Kidney (tissue), 13 donors: ENCODE measurements at regions not wholly inside any gene's neighbourhood (a gene's known extent, or its start where the extent isn't known, plus 50 kb on each side); places are given as distances from the start of the nearest gene placed in this dataset.
"Not testable (repeated sequence)": the region's sequence is repeated elsewhere in the genome, so short reads cannot be mapped to it uniquely, and the experiment has no call there.

ENCODE experiments used
- DNase-seq, 5 donors: peaks; one replicate each; pipeline ENCODE4 v3.0.0-alpha.2; 2013 to 2020
- FAIRE-seq: peaks from 2 replicates; lab custom pipeline; 2012; peaks lifted over from hg19 to GRCh38; lab: Jason Lieb, UNC
- H3K27ac ChIP-seq, 2 donors: one replicate each; pipeline ENCODE4 v1.7.0; 2013; ENCODE audit warnings: low read depth in 2 of 2, low read length in 2 of 2, inconsistent platforms in 1 of 2
- H3K27me3 ChIP-seq: one replicate; pipeline ENCODE4 v1.7.1; 2013; ENCODE audit warnings: low read length, inconsistent platforms; ENCODE audit not compliant: control insufficient read depth, insufficient read depth
- H3K36me3 ChIP-seq, 3 donors: one replicate each; pipeline versions ENCODE4 v1.7.0 to v1.7.1; 2013; ENCODE audit warnings: low read length in 3 of 3, control low read depth in 1 of 3, inconsistent platforms in 1 of 3; ENCODE audit not compliant: insufficient read depth in 3 of 3, control insufficient read depth in 2 of 3
- H3K4me1 ChIP-seq, 3 donors: one replicate each; pipeline versions ENCODE4 v1.7.0 to v1.7.1; 2013; ENCODE audit warnings: low read length in 3 of 3, inconsistent platforms in 1 of 3, low read depth in 1 of 3; ENCODE audit not compliant: control insufficient read depth in 2 of 3, insufficient read depth in 2 of 3
- H3K4me3 ChIP-seq, 3 donors: one replicate each; pipeline versions ENCODE4 v1.7.0 to v1.8.1; 2013; ENCODE audit warnings: low read length in 3 of 3, control low read depth in 1 of 3, inconsistent platforms in 1 of 3
- H3K9ac ChIP-seq, 3 donors: one replicate each; pipeline versions ENCODE4 v1.7.0 to v1.7.1; 2013; ENCODE audit warnings: low read length in 3 of 3, control low read depth in 1 of 3, inconsistent platforms in 1 of 3
- H3K9me3 ChIP-seq, 3 donors: one replicate each; pipeline versions ENCODE4 v1.7.0 to v1.7.1; 2013; ENCODE audit warnings: low read length in 3 of 3, control low read depth in 1 of 3, inconsistent platforms in 1 of 3; ENCODE audit not compliant: control insufficient read depth in 2 of 3, insufficient read depth in 1 of 3
- CTCF ChIP-seq: IDR thresholded peaks from 3 replicates; pipeline ENCODE4 v1.5.1; 2012; ENCODE audit warnings: mild to moderate bottlenecking, moderate library complexity, borderline replicate concordance; ENCODE audit not compliant: insufficient read depth; ENCODE audit errors: extremely low read depth
- intact Hi-C: fragments of 100-400 bp; cut with DNase I; formaldehyde crosslinking; loops from one replicate; pipeline ENCODE4 v1.11.1; 2022
- donor health status: control.
- donor health status: control.
- donor health status: control.
- donor health status: control.
- donor health status: control.
- donor health status: DM: yes; HTN: yes; CAD: no.
- donor health status: Normal renal cell carcinoma (clear cell type).

GRCh38 chr21:25485914-25486313 is 121.4 kb downstream of the MRPL39 start:
- Histone ChIP-seq H3K9ac (no peak overlapping the region), H3K27ac (no peak overlapping the region), H3K4me1 (no peaks in the 10 kb centered on the region), H3K4me3 (no peak overlapping the region), H3K36me3 (no peaks in the 10 kb centered on the region), H3K27me3 (no peaks in the 10 kb centered on the region), H3K9me3 (peaks cover 0 to 4% (median 3%) of the 10 kb centered on the region in 3 donors)
- no peak for TF ChIP-seq CTCF
- DNase-seq (no peak), FAIRE-seq (no peak)
- intact Hi-C loops = no loop called here

GRCh38 chr21:25467896-25468295 is 139.4 kb downstream of the MRPL39 start:
- H3K4me3 ChIP-seq = no peak overlapping the region
- no peaks in the 10 kb centered on the region for H3K27me3 ChIP-seq
- FAIRE-seq = no peak
- H3K36me3 ChIP-seq = no peaks in the 10 kb centered on the region
- no peak overlapping the region for H3K9ac ChIP-seq
- intact Hi-C loops = no loop called here
- no peaks in the 10 kb centered on the region for H3K9me3 ChIP-seq
- H3K4me1 ChIP-seq = no peaks in the 10 kb centered on the region
- TF ChIP-seq CTCF = no peak
- no peak for DNase-seq
- no peak overlapping the region for H3K27ac ChIP-seq

- H3K9ac ChIP-seq, H3K4me3 ChIP-seq, H3K4me1 ChIP-seq, FAIRE-seq, H3K27ac ChIP-seq, H3K9me3 ChIP-seq, H3K36me3 ChIP-seq, H3K27me3 ChIP-seq, DNase-seq, intact Hi-C loops: not testable (repeated sequence)
These were observed 140.2 kb downstream of the MRPL39 start for GRCh38 chr21:25467071-25467470.

GRCh38 chr21:25466470-25466869 is 140.8 kb downstream of the MRPL39 start:
- no peak overlapping the region for H3K4me3 ChIP-seq
- intact Hi-C loops = no loop called here
- no peak for TF ChIP-seq CTCF
- no peaks in the 10 kb centered on the region for H3K4me1 ChIP-seq
- H3K27me3 ChIP-seq = no peaks in the 10 kb centered on the region
- no peak overlapping the region for H3K9ac ChIP-seq
- no peak overlapping the region for H3K27ac ChIP-seq
- H3K9me3 ChIP-seq = no peaks in the 10 kb centered on the region
- DNase-seq (no peak), FAIRE-seq (no peak)
- H3K36me3 ChIP-seq = no peaks in the 10 kb centered on the region
